B cell (primary cell): ENCODE measurements at regions not wholly inside any gene's neighbourhood (a gene's known extent, or its start where the extent isn't known, plus 50 kb on each side); places are given as distances from the start of the nearest gene placed in this dataset.

Experiments
- ATAC-seq: fragments of 200-7000 bp; cut with Tn5 transposase; one replicate; pipeline ENCODE4 v1.10.0; 2021; ENCODE audit warnings: low read depth, mild to moderate bottlenecking, moderate number of reproducible peaks, moderate library complexity
- CTCF ChIA-PET: fragments of 350-600 bp; sonication (Branson Sonifier 250); formaldehyde crosslinking; loops from one replicate; lab custom pipeline; 2021; ENCODE audit warnings: antibody characterized with exemption, inconsistent platforms; lab: Charles Lee
- POLR2A ChIA-PET: fragments of 350-600 bp; sonication (Branson Sonifier 250); formaldehyde crosslinking; loops from one replicate; lab custom pipeline; 2021; ENCODE audit warnings: antibody characterized with exemption; lab: Charles Lee
- DNase-seq: peaks from one replicate; pipeline ENCODE4 v3.0.0; 2013
- H2AFZ ChIP-seq: 2 replicates; pipeline ENCODE4 v1.6.1; 2012; ENCODE audit warnings: mild to moderate bottlenecking, low read depth, low read length; ENCODE audit not compliant: insufficient read depth, poor library complexity, severe bottlenecking
- H3K27ac ChIP-seq, 2 donors: 1 replicate in 1 of 2; 2 replicates in 1 of 2; pipeline ENCODE4 v1.5.1; 2012 to 2013; ENCODE audit warnings: low read length in 2 of 2, mild to moderate bottlenecking in 2 of 2, moderate library complexity in 1 of 2
- H3K27me3 ChIP-seq, 4 experiments: fragments of 200-600 bp in 1 of 4; sonication (generic) in 1 of 4; replicated peaks in 1 of 4; 1 replicate in 2 of 4; 2 replicates in 2 of 4; pipeline versions ENCODE4 v1.6.1 to v1.7.0; 2013 to 2016; ENCODE audit warnings: low read length in 3 of 4, mild to moderate bottlenecking in 2 of 4, mixed read lengths in 1 of 4, moderate library complexity in 1 of 4; ENCODE audit not compliant: insufficient read depth in 4 of 4, control insufficient read depth in 3 of 4; ENCODE audit errors: control extremely low read depth in 1 of 4
- H3K36me3 ChIP-seq, 2 experiments: replicated peaks in 1 of 2; 1 replicate in 1 of 2; 2 replicates in 1 of 2; pipeline versions ENCODE4 v1.6.1 to v1.7.1; 2013; ENCODE audit warnings: low read length in 1 of 2; ENCODE audit not compliant: insufficient read depth in 2 of 2, control insufficient read depth in 1 of 2; ENCODE audit errors: control extremely low read depth in 1 of 2, extremely low read depth in 1 of 2
- H3K4me1 ChIP-seq, 2 donors: fragments of 200-600 bp in 1 of 2; sonication (generic) in 1 of 2; 1 replicate in 1 of 2; 2 replicates in 1 of 2; pipeline versions ENCODE4 v1.5.1 to v1.6.1; 2013 to 2017; ENCODE audit warnings: low read length in 2 of 2; ENCODE audit not compliant: control insufficient read depth in 2 of 2, insufficient read depth in 2 of 2
- H3K4me2 ChIP-seq: replicated peaks from 2 replicates; pipeline ENCODE3; 2012; ENCODE audit warnings: mild to moderate bottlenecking, low read depth, low read length; ENCODE audit not compliant: poor library complexity, severe bottlenecking
- H3K4me3 ChIP-seq, 5 experiments: fragments of 200-600 bp in 1 of 5; sonication (generic) in 1 of 5; 1 replicate in 3 of 5; 2 replicates in 2 of 5; pipeline versions ENCODE4 v1.5.1 to v1.7.0; 2011 to 2016; ENCODE audit warnings: low read length in 4 of 5, mild to moderate bottlenecking in 4 of 5, low read depth in 2 of 5, control low read depth in 1 of 5, moderate library complexity in 1 of 5; ENCODE audit not compliant: insufficient read depth in 1 of 5; ENCODE audit errors: control extremely low read depth in 1 of 5, extremely low read depth in 1 of 5
- H3K79me2 ChIP-seq: fragments of 200-600 bp; sonication (generic); one replicate; pipeline ENCODE4 v1.6.0; 2016; ENCODE audit warnings: low read length; ENCODE audit not compliant: control insufficient read depth, insufficient read depth
- H3K9ac ChIP-seq: fragments of 200-600 bp; sonication (generic); 2 replicates; pipeline ENCODE4 v1.6.1; 2017; ENCODE audit warnings: mild to moderate bottlenecking, low read length, moderate library complexity
- H3K9me3 ChIP-seq, 3 donors: one replicate each; pipeline versions ENCODE4 v1.6.1 to v1.7.1; 2013; ENCODE audit warnings: low read length in 2 of 3; ENCODE audit not compliant: control insufficient read depth in 2 of 3, insufficient read depth in 1 of 3; ENCODE audit errors: control extremely low read depth in 1 of 3
- H4K20me1 ChIP-seq: 2 replicates; pipeline ENCODE4 v1.6.0; 2012; ENCODE audit warnings: mild to moderate bottlenecking, low read length; ENCODE audit not compliant: insufficient read depth, control insufficient read depth, poor library complexity, severe bottlenecking
- H3K27ac Mint-ChIP-seq: one replicate; pipeline ENCODE4 v1.8.0; 2021; ENCODE audit warnings: mixed read lengths
- H3K27me3 Mint-ChIP-seq: one replicate; pipeline ENCODE4 v1.8.0; 2021; ENCODE audit warnings: mixed read lengths
- H3K4me1 Mint-ChIP-seq: one replicate; pipeline ENCODE4 v1.8.0; 2021; ENCODE audit warnings: mixed read lengths
- H3K4me3 Mint-ChIP-seq: one replicate; pipeline ENCODE4 v1.8.0; 2021; ENCODE audit warnings: mixed read lengths
- H3K9me3 Mint-ChIP-seq: one replicate; pipeline ENCODE4 v1.8.0; 2022; ENCODE audit warnings: mixed read lengths; ENCODE audit not compliant: insufficient read depth
- CTCF ChIP-seq: fragments of 200-600 bp; IDR thresholded peaks from one replicate; pipeline ENCODE4 v1.8.0; 2022; ENCODE audit warnings: antibody characterized with exemption, mild to moderate bottlenecking
- EZH2 ChIP-seq: IDR thresholded peaks from 2 replicates; pipeline ENCODE4 v1.6.1; 2012; ENCODE audit warnings: borderline replicate concordance, low read depth, mild to moderate bottlenecking, moderate library complexity, low read length; ENCODE audit not compliant: insufficient read depth, poor library complexity, severe bottlenecking
- WGBS: methylation state at CpG from one replicate; pipeline ENCODE4 v1.1.5; 2013; ENCODE audit warnings: missing lambda C conversion rate; ENCODE audit not compliant: insufficient coverage; 5-methylcytosine and 5-hydroxymethylcytosine counted together
- intact Hi-C: fragments of 100-400 bp; cut with micrococcal nuclease; formaldehyde crosslinking; loops from one replicate; pipeline ENCODE4 v1.10.0; 2022

- no peaks in the 10 kb centered on the region for H3K9me3 ChIP-seq
- ATAC-seq (no peak), DNase-seq (no peak)
- 92% methylated on average over 4 of the region's 9 CpGs for WGBS
- ChIA-PET POLR2A (no interaction called here), CTCF (no interaction called here)
- no peaks in the 10 kb centered on the region for H3K9me3 Mint-ChIP-seq
- no peaks in the 10 kb centered on the region for H4K20me1 ChIP-seq
- no peak overlapping the region for H2AFZ ChIP-seq
- intact Hi-C loops, result no loop called here
- peaks cover 23% of the 10 kb centered on the region for H3K27me3 Mint-ChIP-seq
- H3K4me3 ChIP-seq, result no peak overlapping the region
- H3K27ac ChIP-seq, result no peak overlapping the region
- no peak overlapping the region for H3K9ac ChIP-seq
- no peak overlapping the region for H3K4me3 Mint-ChIP-seq
- no peaks in the 10 kb centered on the region for H3K27me3 ChIP-seq
- H3K36me3 ChIP-seq, result no peaks in the 10 kb centered on the region
- no peaks in the 10 kb centered on the region for H3K4me1 Mint-ChIP-seq
- H3K4me1 ChIP-seq, result no peaks in the 10 kb centered on the region
- H3K79me2 ChIP-seq, result no peaks in the 10 kb centered on the region
- no peak overlapping the region for H3K4me2 ChIP-seq
- TF ChIP-seq EZH2, result no peak
- no peak for TF ChIP-seq CTCF
- no peak overlapping the region for H3K27ac Mint-ChIP-seq
Observed at GRCh38 chr4:55181010-55182005, 55.9 kb upstream of the KDR start.
